K562 (cell line): ENCODE measurements at regions not wholly inside any gene's neighbourhood (a gene's known extent, or its start where the extent isn't known, plus 50 kb on each side); places are given as distances from the start of the nearest gene placed in this dataset.

ENCODE experiments used
- ATAC-seq: fragments of 200-7000 bp; cut with Tn5 transposase; 3 replicates; pipeline ENCODE4 v1.9.1; 2020; ENCODE audit warnings: moderate library complexity
- BruUV-seq: library from RNA; stranded (reverse); fragments of 400-500 nt; replicated peaks from 2 replicates; lab custom pipeline; 2021; lab: Mats Ljungman, UMichigan
- CTCF ChIA-PET: fragments of 300-600 bp; formaldehyde crosslinking; extraction: SDS; loops from one replicate; lab custom pipeline; 2021; ENCODE audit warnings: low intra/inter-chr PET ratio; lab: Yijun Ruan, JAX
- POLR2A ChIA-PET: fragments of 300-600, 350-650 bp; sonication (Branson Sonifier 250); formaldehyde crosslinking; extraction: SDS; loops from one replicate; lab custom pipeline; 2021; ENCODE audit warnings: antibody characterized with exemption, inconsistent platforms; lab: Yijun Ruan, JAX
- DNase-seq, 4 experiments: peaks; one replicate each; pipeline versions ENCODE4 v3.0.0 to v3.0.0-alpha.2; 2011 to 2018; ENCODE audit warnings: low spot score in 3 of 4, mixed read lengths in 3 of 4; ENCODE audit errors: extremely low read depth in 1 of 4
- FAIRE-seq: peaks from 2 replicates; lab custom pipeline; 2011; peaks lifted over from hg19 to GRCh38; lab: Jason Lieb, UNC
- H2AFZ ChIP-seq: 2 replicates; pipeline ENCODE4 v1.6.0; 2011; ENCODE audit warnings: low read depth, low read length, control low read depth, inconsistent platforms
- H3K27ac ChIP-seq: fragments of 200-600 bp; 3 replicates; pipeline ENCODE4 v1.8.0; 2011; ENCODE audit warnings: low read depth, mild to moderate bottlenecking, control low read depth, inconsistent platforms, low read length, moderate library complexity, mixed read lengths; ENCODE audit errors: extremely low read depth
- H3K27me3 ChIP-seq, 2 experiments: fragments of 300-600 bp in 1 of 2; 2 replicates in 1 of 2; 3 replicates in 1 of 2; pipeline versions ENCODE4 v1.6.0 to v1.8.0; 2011; ENCODE audit warnings: inconsistent platforms in 2 of 2, low read length in 2 of 2, mild to moderate bottlenecking in 1 of 2, mixed read lengths in 1 of 2, moderate library complexity in 1 of 2; ENCODE audit not compliant: control insufficient read depth in 2 of 2, insufficient read depth in 2 of 2
- H3K36me3 ChIP-seq: fragments of 300-600 bp; 3 replicates; pipeline ENCODE4 v1.8.0; 2011; ENCODE audit warnings: mild to moderate bottlenecking, low read length, inconsistent platforms; ENCODE audit not compliant: control insufficient read depth, insufficient read depth
- H3K4me1 ChIP-seq, 2 experiments: fragments of 200-600 bp in 1 of 2; replicated peaks in 1 of 2; 2 replicates in 1 of 2; 3 replicates in 1 of 2; pipeline versions ENCODE4 v1.5.1 to v1.8.0; 2011; ENCODE audit warnings: inconsistent platforms in 2 of 2, low read length in 2 of 2, mild to moderate bottlenecking in 1 of 2, mixed read lengths in 1 of 2, moderate library complexity in 1 of 2; ENCODE audit not compliant: control insufficient read depth in 2 of 2, insufficient read depth in 2 of 2
- H3K4me2 ChIP-seq: 2 replicates; pipeline ENCODE4 v1.6.1; 2011; ENCODE audit warnings: low read length, control low read depth, inconsistent platforms, mixed read lengths; ENCODE audit not compliant: insufficient read depth
- H3K4me3 ChIP-seq: fragments of 200-600 bp; sonication (generic), shearing (Covaris generic); 2 replicates; pipeline ENCODE4 v1.5.1; 2016; ENCODE audit warnings: control low read depth, inconsistent platforms
- H3K79me2 ChIP-seq: fragments of 200-600 bp; 3 replicates; pipeline ENCODE4 v1.8.0; 2011; ENCODE audit warnings: low read length, inconsistent platforms; ENCODE audit not compliant: control insufficient read depth, insufficient read depth
- H3K9ac ChIP-seq, 2 experiments: 2 replicates each; pipeline versions ENCODE4 v1.6.0 to v1.6.1; 2011; ENCODE audit warnings: low read depth in 2 of 2, low read length in 2 of 2, control low read depth in 1 of 2, inconsistent platforms in 1 of 2, mild to moderate bottlenecking in 1 of 2, mixed read lengths in 1 of 2; ENCODE audit not compliant: insufficient read depth in 1 of 2
- H3K9me1 ChIP-seq: one replicate; pipeline ENCODE4 v1.6.0; 2011; ENCODE audit warnings: inconsistent platforms, mild to moderate bottlenecking, low read length, moderate library complexity; ENCODE audit not compliant: control insufficient read depth, insufficient read depth
- H3K9me3 ChIP-seq: replicated peaks from 2 replicates; pipeline ENCODE4 v1.5.1; 2011; ENCODE audit warnings: low read depth, low read length, inconsistent platforms; ENCODE audit not compliant: control insufficient read depth, insufficient read depth
- H4K20me1 ChIP-seq: replicated peaks from 2 replicates; pipeline ENCODE4 v1.6.1; 2011; ENCODE audit warnings: low read length, inconsistent platforms, mixed read lengths; ENCODE audit not compliant: control insufficient read depth, insufficient read depth
- BMI1 ChIP-seq: fragments of 150-350 bp; IDR thresholded peaks from 2 replicates; pipeline ENCODE4 v1.6.1; 2014; ENCODE audit warnings: low read length
- CEBPG ChIP-seq, 3 experiments: fragments of 200-800 bp in 1 of 3; sonication (Bioruptor generic) in 1 of 3; sonication (generic) in 1 of 3; formaldehyde crosslinking in 1 of 3; IDR thresholded peaks in 2 of 3; conservative IDR thresholded peaks in 1 of 3; 2 replicates each; pipeline versions ENCODE4 v1.6.1 to v1.8.0; 2016 to 2022; ENCODE audit warnings: missing compliant biosample characterization in 2 of 3, missing genetic modification characterization in 2 of 3, mild to moderate bottlenecking in 1 of 3, missing genetic modification reagents in 1 of 3
- COPS2 ChIP-seq: fragments of 450-650 bp; conservative IDR thresholded peaks from 2 replicates; pipeline ENCODE4 v1.6.1; 2016; ENCODE audit warnings: mild to moderate bottlenecking, moderate library complexity
- KLF13 ChIP-seq: fragments of 450-650 bp; IDR thresholded peaks from 2 replicates; pipeline ENCODE4 v1.6.1; 2016; ENCODE audit warnings: missing genetic modification characterization, low read depth, mild to moderate bottlenecking, missing compliant biosample characterization, moderate library complexity, borderline replicate concordance
- NONO ChIP-seq, 2 experiments: fragments of 200-400 bp in 1 of 2; fragments of 450-650 bp in 1 of 2; formaldehyde crosslinking in 1 of 2; IDR thresholded peaks; 2 replicates each; pipeline ENCODE4 v1.6.1; 2017; ENCODE audit warnings: low read depth in 2 of 2, mild to moderate bottlenecking in 2 of 2, moderate library complexity in 2 of 2, low read length in 1 of 2
- PML ChIP-seq: IDR thresholded peaks from 2 replicates; pipeline ENCODE4 v1.6.1; 2012; ENCODE audit warnings: low read length, inconsistent platforms
- ZNF780A ChIP-seq: fragments of 250-450 bp; sonication (Bioruptor Pico); IDR thresholded peaks from 2 replicates; pipeline ENCODE4 v1.5.0; 2021; ENCODE audit warnings: mild to moderate bottlenecking
- WGBS: fragments of 100-300 bp; shearing (Covaris generic); methylation state at CpG from one replicate; pipeline ENCODE4 v1.1.6; 2016; ENCODE audit warnings: low coverage, mixed read lengths; ENCODE audit not compliant: insufficient coverage; ENCODE audit errors: missing lambda C conversion rate; 5-methylcytosine and 5-hydroxymethylcytosine counted together
- in situ Hi-C: fragments of 300-500 bp; cut with MboI; formaldehyde crosslinking; loops from 4 replicates; pipeline ENCODE4 v1.15.0; 2018; ENCODE audit warnings: inconsistent platforms, mixed read lengths
- intact Hi-C: fragments of 100-400 bp; cut with micrococcal nuclease; formaldehyde crosslinking; loops from 2 replicates; pipeline ENCODE4 v1.14.2; 2022
- TF ChIP-seq, protein P1 (sequence below): IDR thresholded peaks from 3 replicates; pipeline ENCODE4 v1.6.1; 2011; ENCODE audit warnings: borderline replicate concordance, mild to moderate bottlenecking, moderate library complexity; ENCODE audit not compliant: insufficient read length; ENCODE audit errors: extremely low read depth
- TF ChIP-seq, protein P2 (sequence below): conservative IDR thresholded peaks from 2 replicates; pipeline ENCODE4 v1.6.1; 2011; ENCODE audit warnings: low read depth, mild to moderate bottlenecking, low read length; ENCODE audit not compliant: control insufficient read depth
- TF ChIP-seq, protein P3 (sequence below): fragments of 450-650 bp; formaldehyde crosslinking; IDR thresholded peaks from 2 replicates; pipeline ENCODE4 v1.4.0; 2020; ENCODE audit warnings: mild to moderate bottlenecking, mixed read lengths
- TF ChIP-seq, protein P4 (sequence below): sonication (generic); formaldehyde crosslinking; IDR thresholded peaks from 2 replicates; pipeline ENCODE4 v1.8.0; 2023; ENCODE audit warnings: mild to moderate bottlenecking, missing genetic modification reagents
- TF ChIP-seq, protein P5 (sequence below), 2 experiments: IDR thresholded peaks; 2 replicates each; pipeline ENCODE4 v1.6.1; 2012; ENCODE audit warnings: improper control_type of control experiment in 2 of 2, low read depth in 2 of 2, low read length in 2 of 2, borderline replicate concordance in 1 of 2

DNA sequence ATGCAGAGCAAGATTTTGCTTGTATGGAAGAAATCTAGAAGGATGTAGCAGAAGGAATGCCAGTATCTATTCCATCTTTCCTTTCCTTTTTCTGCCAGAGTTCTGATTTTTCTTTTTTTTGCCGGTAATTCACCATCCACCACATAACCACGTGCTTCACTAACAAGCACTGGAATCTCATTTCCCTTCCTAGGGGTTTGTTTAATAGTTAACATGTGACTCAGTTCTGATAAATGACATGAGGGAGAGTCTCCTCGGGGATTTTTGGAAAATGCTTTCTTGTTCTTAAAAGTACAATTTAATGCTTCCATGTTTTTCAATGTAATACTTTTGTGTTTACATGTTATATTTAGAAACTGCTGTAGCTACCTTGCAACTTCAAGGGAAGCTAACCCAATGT is 590.2 kb downstream of the SH2D4B start:
- WGBS = 0% methylated on average over 3 of the region's 3 CpGs
- Histone ChIP-seq H2AFZ (no peak overlapping the region), H3K27ac (no peak overlapping the region), H3K27me3 (no peaks in the 10 kb centered on the region), H3K4me1 (no peaks in the 10 kb centered on the region), H3K9me1 (no peaks in the 10 kb centered on the region), H3K9me3 (no peaks in the 10 kb centered on the region), H3K4me2 (no peak overlapping the region), H3K4me3 (no peak overlapping the region), H3K79me2 (no peaks in the 10 kb centered on the region), H4K20me1 (no peaks in the 10 kb centered on the region), H3K36me3 (no peaks in the 10 kb centered on the region), H3K9ac (no peak overlapping the region)
- ATAC-seq = no peak
- no peak for DNase-seq
- no peak for FAIRE-seq
- no TSS peak for BruUV-seq
- intact Hi-C loops = no loop called here
- ChIA-PET CTCF (no interaction called here), POLR2A (no interaction called here)
- in situ Hi-C loops = no loop called here
- TF ChIP-seq, protein P1, sequence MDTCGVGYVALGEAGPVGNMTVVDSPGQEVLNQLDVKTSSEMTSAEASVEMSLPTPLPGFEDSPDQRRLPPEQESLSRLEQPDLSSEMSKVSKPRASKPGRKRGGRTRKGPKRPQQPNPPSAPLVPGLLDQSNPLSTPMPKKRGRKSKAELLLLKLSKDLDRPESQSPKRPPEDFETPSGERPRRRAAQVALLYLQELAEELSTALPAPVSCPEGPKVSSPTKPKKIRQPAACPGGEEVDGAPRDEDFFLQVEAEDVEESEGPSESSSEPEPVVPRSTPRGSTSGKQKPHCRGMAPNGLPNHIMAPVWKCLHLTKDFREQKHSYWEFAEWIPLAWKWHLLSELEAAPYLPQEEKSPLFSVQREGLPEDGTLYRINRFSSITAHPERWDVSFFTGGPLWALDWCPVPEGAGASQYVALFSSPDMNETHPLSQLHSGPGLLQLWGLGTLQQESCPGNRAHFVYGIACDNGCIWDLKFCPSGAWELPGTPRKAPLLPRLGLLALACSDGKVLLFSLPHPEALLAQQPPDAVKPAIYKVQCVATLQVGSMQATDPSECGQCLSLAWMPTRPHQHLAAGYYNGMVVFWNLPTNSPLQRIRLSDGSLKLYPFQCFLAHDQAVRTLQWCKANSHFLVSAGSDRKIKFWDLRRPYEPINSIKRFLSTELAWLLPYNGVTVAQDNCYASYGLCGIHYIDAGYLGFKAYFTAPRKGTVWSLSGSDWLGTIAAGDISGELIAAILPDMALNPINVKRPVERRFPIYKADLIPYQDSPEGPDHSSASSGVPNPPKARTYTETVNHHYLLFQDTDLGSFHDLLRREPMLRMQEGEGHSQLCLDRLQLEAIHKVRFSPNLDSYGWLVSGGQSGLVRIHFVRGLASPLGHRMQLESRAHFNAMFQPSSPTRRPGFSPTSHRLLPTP = no peak
- TF ChIP-seq, protein P2, sequence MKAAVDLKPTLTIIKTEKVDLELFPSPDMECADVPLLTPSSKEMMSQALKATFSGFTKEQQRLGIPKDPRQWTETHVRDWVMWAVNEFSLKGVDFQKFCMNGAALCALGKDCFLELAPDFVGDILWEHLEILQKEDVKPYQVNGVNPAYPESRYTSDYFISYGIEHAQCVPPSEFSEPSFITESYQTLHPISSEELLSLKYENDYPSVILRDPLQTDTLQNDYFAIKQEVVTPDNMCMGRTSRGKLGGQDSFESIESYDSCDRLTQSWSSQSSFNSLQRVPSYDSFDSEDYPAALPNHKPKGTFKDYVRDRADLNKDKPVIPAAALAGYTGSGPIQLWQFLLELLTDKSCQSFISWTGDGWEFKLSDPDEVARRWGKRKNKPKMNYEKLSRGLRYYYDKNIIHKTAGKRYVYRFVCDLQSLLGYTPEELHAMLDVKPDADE = no peak
- TF ChIP-seq PML (no peak), KLF13 (tag) (no peak), CEBPG (CRISPR knock-in tag; IDR thresholded peaks at IDR 0.05) (no peak), CEBPG (tag; conservative IDR thresholded peaks at IDR 0.05 in 1 of 2, IDR thresholded peaks at IDR 0.05 in 1 of 2) (no peak), NONO (IDR thresholded peaks at IDR 0.05; ENCODE audit: low read depth in 2 of 2, low read length in 1 of 2) (no peak), COPS2 (no peak), BMI1 (no peak), ZNF780A (CRISPR knock-in tag) (no peak)
- TF ChIP-seq, protein P3, sequence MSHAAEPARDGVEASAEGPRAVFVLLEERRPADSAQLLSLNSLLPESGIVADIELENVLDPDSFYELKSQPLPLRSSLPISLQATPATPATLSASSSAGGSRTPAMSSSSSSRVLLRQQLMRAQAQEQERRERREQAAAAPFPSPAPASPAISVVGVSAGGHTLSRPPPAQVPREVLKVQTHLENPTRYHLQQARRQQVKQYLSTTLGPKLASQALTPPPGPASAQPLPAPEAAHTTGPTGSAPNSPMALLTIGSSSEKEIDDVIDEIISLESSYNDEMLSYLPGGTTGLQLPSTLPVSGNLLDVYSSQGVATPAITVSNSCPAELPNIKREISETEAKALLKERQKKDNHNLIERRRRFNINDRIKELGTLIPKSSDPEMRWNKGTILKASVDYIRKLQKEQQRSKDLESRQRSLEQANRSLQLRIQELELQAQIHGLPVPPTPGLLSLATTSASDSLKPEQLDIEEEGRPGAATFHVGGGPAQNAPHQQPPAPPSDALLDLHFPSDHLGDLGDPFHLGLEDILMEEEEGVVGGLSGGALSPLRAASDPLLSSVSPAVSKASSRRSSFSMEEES (CRISPR knock-in tag) = no peak
- TF ChIP-seq, protein P4, sequence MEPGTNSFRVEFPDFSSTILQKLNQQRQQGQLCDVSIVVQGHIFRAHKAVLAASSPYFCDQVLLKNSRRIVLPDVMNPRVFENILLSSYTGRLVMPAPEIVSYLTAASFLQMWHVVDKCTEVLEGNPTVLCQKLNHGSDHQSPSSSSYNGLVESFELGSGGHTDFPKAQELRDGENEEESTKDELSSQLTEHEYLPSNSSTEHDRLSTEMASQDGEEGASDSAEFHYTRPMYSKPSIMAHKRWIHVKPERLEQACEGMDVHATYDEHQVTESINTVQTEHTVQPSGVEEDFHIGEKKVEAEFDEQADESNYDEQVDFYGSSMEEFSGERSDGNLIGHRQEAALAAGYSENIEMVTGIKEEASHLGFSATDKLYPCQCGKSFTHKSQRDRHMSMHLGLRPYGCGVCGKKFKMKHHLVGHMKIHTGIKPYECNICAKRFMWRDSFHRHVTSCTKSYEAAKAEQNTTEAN (CRISPR knock-in tag) = no peak
- TF ChIP-seq, protein P5, sequence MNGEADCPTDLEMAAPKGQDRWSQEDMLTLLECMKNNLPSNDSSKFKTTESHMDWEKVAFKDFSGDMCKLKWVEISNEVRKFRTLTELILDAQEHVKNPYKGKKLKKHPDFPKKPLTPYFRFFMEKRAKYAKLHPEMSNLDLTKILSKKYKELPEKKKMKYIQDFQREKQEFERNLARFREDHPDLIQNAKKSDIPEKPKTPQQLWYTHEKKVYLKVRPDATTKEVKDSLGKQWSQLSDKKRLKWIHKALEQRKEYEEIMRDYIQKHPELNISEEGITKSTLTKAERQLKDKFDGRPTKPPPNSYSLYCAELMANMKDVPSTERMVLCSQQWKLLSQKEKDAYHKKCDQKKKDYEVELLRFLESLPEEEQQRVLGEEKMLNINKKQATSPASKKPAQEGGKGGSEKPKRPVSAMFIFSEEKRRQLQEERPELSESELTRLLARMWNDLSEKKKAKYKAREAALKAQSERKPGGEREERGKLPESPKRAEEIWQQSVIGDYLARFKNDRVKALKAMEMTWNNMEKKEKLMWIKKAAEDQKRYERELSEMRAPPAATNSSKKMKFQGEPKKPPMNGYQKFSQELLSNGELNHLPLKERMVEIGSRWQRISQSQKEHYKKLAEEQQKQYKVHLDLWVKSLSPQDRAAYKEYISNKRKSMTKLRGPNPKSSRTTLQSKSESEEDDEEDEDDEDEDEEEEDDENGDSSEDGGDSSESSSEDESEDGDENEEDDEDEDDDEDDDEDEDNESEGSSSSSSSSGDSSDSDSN (IDR thresholded peaks at IDR 0.05; ENCODE audit: borderline replicate concordance in 1 of 2, low read depth in 2 of 2, low read length in 2 of 2) = no peak
